GM11168 (cell line): ENCODE measurements at regions not wholly inside any gene's neighbourhood (a gene's known extent, or its start where the extent isn't known, plus 50 kb on each side); places are given as distances from the start of the nearest gene placed in this dataset.

Source experiments
- in situ Hi-C: fragments of 300-500 bp; cut with MboI; formaldehyde crosslinking; loops from one replicate; pipeline ENCODE4 v1.12.0; 2022; ENCODE audit warnings: low sequenced_read_pairs; ENCODE audit not compliant: unreplicated experiment

GRCh38 chr6:8562125-8562524 lies 126.8 kb upstream of the SLC35B3 start:
- in situ Hi-C loops: no loop called here

GRCh38 chr6:8558953-8559352 lies 123.6 kb upstream of the SLC35B3 start:
- in situ Hi-C loops: no loop called here

- in situ Hi-C loops: no loop called here
Observed at GRCh38 chr6:8557014-8557748, 121.8 kb upstream of the SLC35B3 start.

GRCh38 chr6:8556370-8557013 lies 121.1 kb upstream of the SLC35B3 start:
- in situ Hi-C loops: no loop called here

GRCh38 chr6:8551993-8552392 lies 116.6 kb upstream of the SLC35B3 start:
- in situ Hi-C loops: no loop called here

- in situ Hi-C loops: no loop called here
Observed at GRCh38 chr6:8551386-8551785, 116.0 kb upstream of the SLC35B3 start.

GRCh38 chr6:8549074-8549790 lies 113.9 kb upstream of the SLC35B3 start:
- in situ Hi-C loops: no loop called here

GRCh38 chr6:8546496-8546895 lies 111.2 kb upstream of the SLC35B3 start:
- in situ Hi-C loops: no loop called here

- in situ Hi-C loops: no loop called here
Observed at GRCh38 chr6:8545336-8545735, 110.0 kb upstream of the SLC35B3 start.

- in situ Hi-C loops: no loop called here
Observed at GRCh38 chr6:8543714-8544113, 108.4 kb upstream of the SLC35B3 start.

GRCh38 chr6:8539453-8539852 lies 104.1 kb upstream of the SLC35B3 start:
- in situ Hi-C loops: no loop called here

GRCh38 chr6:8536122-8536521 lies 100.8 kb upstream of the SLC35B3 start:
- in situ Hi-C loops: no loop called here

GRCh38 chr6:8535519-8535918 lies 100.2 kb upstream of the SLC35B3 start:
- in situ Hi-C loops: no loop called here

- in situ Hi-C loops: no loop called here
Observed at GRCh38 chr6:8530785-8531435, 95.6 kb upstream of the SLC35B3 start.

- in situ Hi-C loops: no loop called here
Observed at GRCh38 chr6:8529250-8529649, 93.9 kb upstream of the SLC35B3 start.

- in situ Hi-C loops: no loop called here
Observed at GRCh38 chr6:8527818-8528217, 92.5 kb upstream of the SLC35B3 start.

GRCh38 chr6:8526624-8527023 lies 91.3 kb upstream of the SLC35B3 start:
- in situ Hi-C loops: no loop called here

- in situ Hi-C loops: no loop called here
Observed at GRCh38 chr6:8525370-8525769, 90.0 kb upstream of the SLC35B3 start.

GRCh38 chr6:8513174-8513573 lies 77.8 kb upstream of the SLC35B3 start:
- in situ Hi-C loops: no loop called here

GRCh38 chr6:8507286-8507685 lies 71.9 kb upstream of the SLC35B3 start:
- in situ Hi-C loops: no loop called here

- in situ Hi-C loops: no loop called here
Observed at GRCh38 chr6:8506126-8506525, 70.8 kb upstream of the SLC35B3 start.
